K562 (cell line): ENCODE measurements at regions not wholly inside any gene's neighbourhood (a gene's known extent, or its start where the extent isn't known, plus 50 kb on each side); places are given as distances from the start of the nearest gene placed in this dataset.
A peak's percentile ranks its signal among the peaks of the same experiment; 100 is the strongest.

Experiments
- ATAC-seq: fragments of 200-7000 bp; cut with Tn5 transposase; 3 replicates; pipeline ENCODE4 v1.9.1; 2020; ENCODE audit warnings: moderate library complexity
- BruUV-seq: library from RNA; stranded (reverse); fragments of 400-500 nt; replicated peaks from 2 replicates; lab custom pipeline; 2021; lab: Mats Ljungman, UMichigan
- CTCF ChIA-PET: fragments of 300-600 bp; formaldehyde crosslinking; extraction: SDS; loops from one replicate; lab custom pipeline; 2021; ENCODE audit warnings: low intra/inter-chr PET ratio; lab: Yijun Ruan, JAX
- POLR2A ChIA-PET: fragments of 300-600, 350-650 bp; sonication (Branson Sonifier 250); formaldehyde crosslinking; extraction: SDS; loops from one replicate; lab custom pipeline; 2021; ENCODE audit warnings: antibody characterized with exemption, inconsistent platforms; lab: Yijun Ruan, JAX
- DNase-seq, 4 experiments: peaks; one replicate each; pipeline versions ENCODE4 v3.0.0 to v3.0.0-alpha.2; 2011 to 2018; ENCODE audit warnings: low spot score in 3 of 4, mixed read lengths in 3 of 4; ENCODE audit errors: extremely low read depth in 1 of 4
- FAIRE-seq: peaks from 2 replicates; lab custom pipeline; 2011; peaks lifted over from hg19 to GRCh38; lab: Jason Lieb, UNC
- H2AFZ ChIP-seq: 2 replicates; pipeline ENCODE4 v1.6.0; 2011; ENCODE audit warnings: low read depth, low read length, control low read depth, inconsistent platforms
- H3K27ac ChIP-seq: fragments of 200-600 bp; 3 replicates; pipeline ENCODE4 v1.8.0; 2011; ENCODE audit warnings: low read depth, mild to moderate bottlenecking, control low read depth, inconsistent platforms, low read length, moderate library complexity, mixed read lengths; ENCODE audit errors: extremely low read depth
- H3K27me3 ChIP-seq, 2 experiments: fragments of 300-600 bp in 1 of 2; 2 replicates in 1 of 2; 3 replicates in 1 of 2; pipeline versions ENCODE4 v1.6.0 to v1.8.0; 2011; ENCODE audit warnings: inconsistent platforms in 2 of 2, low read length in 2 of 2, mild to moderate bottlenecking in 1 of 2, mixed read lengths in 1 of 2, moderate library complexity in 1 of 2; ENCODE audit not compliant: control insufficient read depth in 2 of 2, insufficient read depth in 2 of 2
- H3K36me3 ChIP-seq: fragments of 300-600 bp; 3 replicates; pipeline ENCODE4 v1.8.0; 2011; ENCODE audit warnings: mild to moderate bottlenecking, low read length, inconsistent platforms; ENCODE audit not compliant: control insufficient read depth, insufficient read depth
- H3K4me1 ChIP-seq, 2 experiments: fragments of 200-600 bp in 1 of 2; replicated peaks in 1 of 2; 2 replicates in 1 of 2; 3 replicates in 1 of 2; pipeline versions ENCODE4 v1.5.1 to v1.8.0; 2011; ENCODE audit warnings: inconsistent platforms in 2 of 2, low read length in 2 of 2, mild to moderate bottlenecking in 1 of 2, mixed read lengths in 1 of 2, moderate library complexity in 1 of 2; ENCODE audit not compliant: control insufficient read depth in 2 of 2, insufficient read depth in 2 of 2
- H3K4me2 ChIP-seq: 2 replicates; pipeline ENCODE4 v1.6.1; 2011; ENCODE audit warnings: low read length, control low read depth, inconsistent platforms, mixed read lengths; ENCODE audit not compliant: insufficient read depth
- H3K4me3 ChIP-seq: fragments of 200-600 bp; sonication (generic), shearing (Covaris generic); 2 replicates; pipeline ENCODE4 v1.5.1; 2016; ENCODE audit warnings: control low read depth, inconsistent platforms
- H3K79me2 ChIP-seq: fragments of 200-600 bp; 3 replicates; pipeline ENCODE4 v1.8.0; 2011; ENCODE audit warnings: low read length, inconsistent platforms; ENCODE audit not compliant: control insufficient read depth, insufficient read depth
- H3K9ac ChIP-seq, 2 experiments: 2 replicates each; pipeline versions ENCODE4 v1.6.0 to v1.6.1; 2011; ENCODE audit warnings: low read depth in 2 of 2, low read length in 2 of 2, control low read depth in 1 of 2, inconsistent platforms in 1 of 2, mild to moderate bottlenecking in 1 of 2, mixed read lengths in 1 of 2; ENCODE audit not compliant: insufficient read depth in 1 of 2
- H3K9me1 ChIP-seq: one replicate; pipeline ENCODE4 v1.6.0; 2011; ENCODE audit warnings: inconsistent platforms, mild to moderate bottlenecking, low read length, moderate library complexity; ENCODE audit not compliant: control insufficient read depth, insufficient read depth
- H3K9me3 ChIP-seq: replicated peaks from 2 replicates; pipeline ENCODE4 v1.5.1; 2011; ENCODE audit warnings: low read depth, low read length, inconsistent platforms; ENCODE audit not compliant: control insufficient read depth, insufficient read depth
- H4K20me1 ChIP-seq: replicated peaks from 2 replicates; pipeline ENCODE4 v1.6.1; 2011; ENCODE audit warnings: low read length, inconsistent platforms, mixed read lengths; ENCODE audit not compliant: control insufficient read depth, insufficient read depth
- CEBPB ChIP-seq: fragments of 450-650 bp; IDR thresholded peaks from 2 replicates; pipeline ENCODE4 v1.6.1; 2016; ENCODE audit warnings: missing genetic modification characterization, missing compliant biosample characterization
- HMG20B ChIP-seq: fragments of 250-450 bp; sonication (Bioruptor Pico); IDR thresholded peaks from 2 replicates; pipeline ENCODE4 v1.5.0; 2021; ENCODE audit warnings: mild to moderate bottlenecking
- JUND ChIP-seq, 2 experiments: IDR thresholded peaks; 2 replicates in 1 of 2; 3 replicates in 1 of 2; pipeline ENCODE4 v1.6.1; 2011; ENCODE audit warnings: borderline replicate concordance in 2 of 2, low read depth in 2 of 2, low read length in 2 of 2, improper control_type of control experiment in 1 of 2, missing biosample characterization in 1 of 2, missing genetic modification characterization in 1 of 2, missing genetic modification reagents in 1 of 2
- MAFK ChIP-seq: IDR thresholded peaks from 2 replicates; pipeline ENCODE4 v1.6.1; 2011; ENCODE audit warnings: low read length, improper control_type of control experiment
- SAFB ChIP-seq: fragments of 200-400 bp; formaldehyde crosslinking; IDR thresholded peaks from 2 replicates; pipeline ENCODE4 v1.6.1; 2017; ENCODE audit warnings: low read depth, low read length, borderline replicate concordance
- ZBTB11 ChIP-seq, 3 experiments: fragments of 200-800 bp in 1 of 3; fragments of 250-450 bp in 1 of 3; fragments of 450-650 bp in 1 of 3; sonication (Bioruptor Pico) in 1 of 3; sonication (Bioruptor generic) in 1 of 3; formaldehyde crosslinking in 1 of 3; IDR thresholded peaks; 2 replicates each; pipeline versions ENCODE4 v1.6.1 to v1.8.0; 2016 to 2022; ENCODE audit warnings: mild to moderate bottlenecking in 2 of 3, missing genetic modification characterization in 2 of 3, missing compliant biosample characterization in 1 of 3, moderate library complexity in 1 of 3
- ZNF212 ChIP-seq: fragments of 450-650 bp; formaldehyde crosslinking; IDR thresholded peaks from 2 replicates; pipeline ENCODE4 v1.4.0; 2020; ENCODE audit warnings: mild to moderate bottlenecking
- ZNF24 ChIP-seq: fragments of 450-650 bp; IDR thresholded peaks from 2 replicates; pipeline ENCODE4 v1.6.1; 2016
- ZNF263 ChIP-seq: sonication (generic); formaldehyde crosslinking; IDR thresholded peaks from 2 replicates; pipeline ENCODE4 v1.8.0; 2022; ENCODE audit warnings: mild to moderate bottlenecking, missing genetic modification reagents, borderline replicate concordance
- ZNF347 ChIP-seq: fragments of 450-650 bp; formaldehyde crosslinking; IDR thresholded peaks from 2 replicates; pipeline ENCODE4 v1.4.0; 2020; ENCODE audit warnings: low read depth, mild to moderate bottlenecking, moderate library complexity
- ZNF445 ChIP-seq: fragments of 250-450 bp; sonication (Bioruptor Pico); IDR thresholded peaks from 2 replicates; pipeline ENCODE4 v1.4.0; 2020; ENCODE audit warnings: low read depth, mild to moderate bottlenecking, moderate library complexity
- ZNF512 ChIP-seq: IDR thresholded peaks from 2 replicates; pipeline ENCODE4 v1.6.1; 2016; ENCODE audit warnings: missing genetic modification characterization, missing compliant biosample characterization
- WGBS: fragments of 100-300 bp; shearing (Covaris generic); methylation state at CpG from one replicate; pipeline ENCODE4 v1.1.6; 2016; ENCODE audit warnings: low coverage, mixed read lengths; ENCODE audit not compliant: insufficient coverage; ENCODE audit errors: missing lambda C conversion rate; 5-methylcytosine and 5-hydroxymethylcytosine counted together
- in situ Hi-C: fragments of 300-500 bp; cut with MboI; formaldehyde crosslinking; loops from 4 replicates; pipeline ENCODE4 v1.15.0; 2018; ENCODE audit warnings: inconsistent platforms, mixed read lengths
- intact Hi-C: fragments of 100-400 bp; cut with micrococcal nuclease; formaldehyde crosslinking; loops from 2 replicates; pipeline ENCODE4 v1.14.2; 2022

- no peaks in the 10 kb centered on the region for H3K9me1 ChIP-seq
- no peaks in the 10 kb centered on the region for H4K20me1 ChIP-seq
- FAIRE-seq (no peak), DNase-seq (no peak), ATAC-seq (no peak)
- POLR2A ChIA-PET: no interaction called here
- no peak overlapping the region for H2AFZ ChIP-seq
- H3K27ac ChIP-seq: no peak overlapping the region
- no peaks in the 10 kb centered on the region for H3K79me2 ChIP-seq
- BruUV-seq: no TSS peak
- no peak overlapping the region for H3K4me2 ChIP-seq
- no peak overlapping the region for H3K9ac ChIP-seq
- no peaks in the 10 kb centered on the region for H3K4me1 ChIP-seq
- no peak overlapping the region for H3K4me3 ChIP-seq
- intact Hi-C loops: no loop called here
- TF ChIP-seq CEBPB (tag) (0 out of 2 replicates have a peak, but pooled peaks have one; percentile 19), ZNF24 (no peak), MAFK (no peak), SAFB (no peak)
- H3K36me3 ChIP-seq: no peaks in the 10 kb centered on the region
- no peaks in the 10 kb centered on the region for H3K27me3 ChIP-seq
- 19% methylated on average over 2 of the region's 2 CpGs for WGBS
- in situ Hi-C loops: no loop called here
- CTCF ChIA-PET: no interaction called here
- no peaks in the 10 kb centered on the region for H3K9me3 ChIP-seq
Measured at GRCh38 chr1:221074332-221074731, 195.1 kb downstream of the HLX start.

GRCh38 chr1:221075911-221076310 lies 196.7 kb downstream of the HLX start:
- Histone ChIP-seq H3K9me3 (no peaks in the 10 kb centered on the region), H2AFZ (peak overlapping the region; percentile 49), H3K4me3 (no peak overlapping the region), H3K36me3 (no peaks in the 10 kb centered on the region), H3K4me2 (no peak overlapping the region), H3K9me1 (no peaks in the 10 kb centered on the region), H3K27ac (no peak overlapping the region), H3K79me2 (no peaks in the 10 kb centered on the region), H4K20me1 (no peaks in the 10 kb centered on the region), H3K27me3 (no peaks in the 10 kb centered on the region), H3K9ac (no peak overlapping the region), H3K4me1 (no peaks in the 10 kb centered on the region)
- no peak for DNase-seq
- in situ Hi-C loops (no loop called here), intact Hi-C loops (no loop called here)
- no TSS peak for BruUV-seq
- WGBS: 3% methylated on average over 3 of the region's 3 CpGs
- no peak for FAIRE-seq
- POLR2A ChIA-PET: no interaction called here
- ATAC-seq: no peak
- CTCF ChIA-PET: no interaction called here
- TF ChIP-seq JUND (IDR thresholded peaks at IDR 0.05; ENCODE audit: borderline replicate concordance, low read depth, low read length): no peak
- TF ChIP-seq JUND (tag; IDR thresholded peaks at IDR 0.05; ENCODE audit: borderline replicate concordance, low read depth, low read length): no peak
- TF ChIP-seq ZNF263: no peak
- TF ChIP-seq ZNF347: no peak
- TF ChIP-seq ZBTB11 (CRISPR knock-in tag; IDR thresholded peaks at IDR 0.05): no peak
- TF ChIP-seq HMG20B (CRISPR knock-in tag): no peak
- TF ChIP-seq ZNF212 (CRISPR knock-in tag): no peak
- TF ChIP-seq ZNF512 (tag): no peak
- TF ChIP-seq ZNF445: no peak
